ENCODE measurements at regions not wholly inside any gene's neighbourhood (a gene's known extent, or its start where the extent isn't known, plus 50 kb on each side); places are given as distances from the start of the nearest gene placed in this dataset.

GRCh38 chr5:102018279-102018678, 277.8 kb downstream of the SLCO4C1 start:
- no TSS peak for BruUV-seq (replicated peaks)
- no peak for TF ChIP-seq CTCF (IDR thresholded peaks at IDR 0.05; ENCODE audit: insufficient read depth in 1 of 2, low read depth in 1 of 2, low read length in 1 of 2, severe bottlenecking in 1 of 2, unreplicated experiment in 1 of 2)
- Histone ChIP-seq H3K4me3 (ENCODE audit: low read depth, low read length) (no peak overlapping the region), H3K27me3 (replicated peaks; ENCODE audit: control insufficient read depth, insufficient read depth, low read length) (no peaks in the 10 kb centered on the region), H3K36me3 (ENCODE audit: control insufficient read depth, insufficient read depth, low read length) (no peaks in the 10 kb centered on the region), H3K9me3 (no peaks in the 10 kb centered on the region), H3K4me1 (no peaks in the 10 kb centered on the region)
- intact Hi-C loops (cut with micrococcal nuclease; ENCODE audit: unreplicated experiment), result no loop called here
- DNase-seq, result no peak
- peaks cover 32% of the 10 kb centered on the region for H3K9me3 Mint-ChIP-seq (ENCODE audit: unreplicated experiment)
- H3K27me3 Mint-ChIP-seq (ENCODE audit: insufficient read depth, unreplicated experiment), result no peaks in the 10 kb centered on the region
- no peaks in the 10 kb centered on the region for H3K36me3 Mint-ChIP-seq (ENCODE audit: insufficient read depth, unreplicated experiment)
- no peak overlapping the region for H3K4me3 Mint-ChIP-seq (ENCODE audit: unreplicated experiment)
- H3K27ac Mint-ChIP-seq (ENCODE audit: unreplicated experiment), result no peak overlapping the region
- H3K4me1 Mint-ChIP-seq (ENCODE audit: low read depth, unreplicated experiment), result peaks cover 13% of the 10 kb centered on the region
- CTCF ChIA-PET, result no interaction called here
- POLR2A ChIA-PET, result no interaction called here

- no peak for TF ChIP-seq CTCF (IDR thresholded peaks at IDR 0.05; ENCODE audit: insufficient read depth in 1 of 2, low read depth in 1 of 2, low read length in 1 of 2, severe bottlenecking in 1 of 2, unreplicated experiment in 1 of 2)
- no TSS peak for BruUV-seq (replicated peaks)
- Histone ChIP-seq H3K27me3 (replicated peaks; ENCODE audit: control insufficient read depth, insufficient read depth, low read length) (no peaks in the 10 kb centered on the region), H3K4me1 (no peaks in the 10 kb centered on the region), H3K36me3 (ENCODE audit: control insufficient read depth, insufficient read depth, low read length) (no peaks in the 10 kb centered on the region), H3K9me3 (no peaks in the 10 kb centered on the region), H3K4me3 (ENCODE audit: low read depth, low read length) (no peak overlapping the region)
- Mint-ChIP-seq H3K9me3 (ENCODE audit: unreplicated experiment) (peaks cover under 1% of the 10 kb centered on the region), H3K36me3 (ENCODE audit: insufficient read depth, unreplicated experiment) (no peaks in the 10 kb centered on the region), H3K4me1 (ENCODE audit: low read depth, unreplicated experiment) (no peaks in the 10 kb centered on the region), H3K4me3 (ENCODE audit: unreplicated experiment) (no peak overlapping the region), H3K27ac (ENCODE audit: unreplicated experiment) (no peak overlapping the region), H3K27me3 (ENCODE audit: insufficient read depth, unreplicated experiment) (peaks cover 2% of the 10 kb centered on the region)
- CTCF ChIA-PET, result no interaction called here
- POLR2A ChIA-PET, result no interaction called here
- DNase-seq, result no peak
- intact Hi-C loops (cut with micrococcal nuclease; ENCODE audit: unreplicated experiment), result no loop called here
These were observed 281.7 kb downstream of the SLCO4C1 start for GRCh38 chr5:102014371-102014770.

- Mint-ChIP-seq H3K9me3 (ENCODE audit: unreplicated experiment) (no peaks in the 10 kb centered on the region), H3K4me3 (ENCODE audit: unreplicated experiment) (no peak overlapping the region), H3K27ac (ENCODE audit: unreplicated experiment) (no peak overlapping the region), H3K27me3 (ENCODE audit: insufficient read depth, unreplicated experiment) (peaks cover 2% of the 10 kb centered on the region), H3K36me3 (ENCODE audit: insufficient read depth, unreplicated experiment) (no peaks in the 10 kb centered on the region), H3K4me1 (ENCODE audit: low read depth, unreplicated experiment) (no peaks in the 10 kb centered on the region)
- Histone ChIP-seq H3K4me1 (no peaks in the 10 kb centered on the region), H3K9me3 (no peaks in the 10 kb centered on the region), H3K4me3 (ENCODE audit: low read depth, low read length) (no peak overlapping the region), H3K36me3 (ENCODE audit: control insufficient read depth, insufficient read depth, low read length) (no peaks in the 10 kb centered on the region), H3K27me3 (replicated peaks; ENCODE audit: control insufficient read depth, insufficient read depth, low read length) (no peaks in the 10 kb centered on the region)
- ChIA-PET POLR2A (no interaction called here), CTCF (no interaction called here)
- intact Hi-C loops (cut with micrococcal nuclease; ENCODE audit: unreplicated experiment), result no loop called here
- no TSS peak for BruUV-seq (replicated peaks)
- DNase-seq, result no peak
- TF ChIP-seq CTCF (IDR thresholded peaks at IDR 0.05; ENCODE audit: insufficient read depth in 1 of 2, low read depth in 1 of 2, low read length in 1 of 2, severe bottlenecking in 1 of 2, unreplicated experiment in 1 of 2), result no peak
These were observed 285.4 kb downstream of the SLCO4C1 start for GRCh38 chr5:102010644-102011043.
